HCEC 1CT (cell line): ENCODE measurements at regions not wholly inside any gene's neighbourhood (a gene's known extent, or its start where the extent isn't known, plus 50 kb on each side); places are given as distances from the start of the nearest gene placed in this dataset.
"Not testable (repeated sequence)": the region's sequence is repeated elsewhere in the genome, so short reads cannot be mapped to it uniquely, and the experiment has no call there.

Experiments
- DNase-seq: peaks from one replicate; pipeline ENCODE4 v3.0.0-alpha.2; 2017

GRCh38 chr21:41582866-41583265 is 74.9 kb upstream of the TMPRSS2 start:
- DNase-seq: no peak

- DNase-seq: no peak
These were observed 74.4 kb upstream of the TMPRSS2 start for GRCh38 chr21:41582298-41582840.

- no peak for DNase-seq
These were observed 73.8 kb upstream of the TMPRSS2 start for GRCh38 chr21:41581592-41582228.

DNA sequence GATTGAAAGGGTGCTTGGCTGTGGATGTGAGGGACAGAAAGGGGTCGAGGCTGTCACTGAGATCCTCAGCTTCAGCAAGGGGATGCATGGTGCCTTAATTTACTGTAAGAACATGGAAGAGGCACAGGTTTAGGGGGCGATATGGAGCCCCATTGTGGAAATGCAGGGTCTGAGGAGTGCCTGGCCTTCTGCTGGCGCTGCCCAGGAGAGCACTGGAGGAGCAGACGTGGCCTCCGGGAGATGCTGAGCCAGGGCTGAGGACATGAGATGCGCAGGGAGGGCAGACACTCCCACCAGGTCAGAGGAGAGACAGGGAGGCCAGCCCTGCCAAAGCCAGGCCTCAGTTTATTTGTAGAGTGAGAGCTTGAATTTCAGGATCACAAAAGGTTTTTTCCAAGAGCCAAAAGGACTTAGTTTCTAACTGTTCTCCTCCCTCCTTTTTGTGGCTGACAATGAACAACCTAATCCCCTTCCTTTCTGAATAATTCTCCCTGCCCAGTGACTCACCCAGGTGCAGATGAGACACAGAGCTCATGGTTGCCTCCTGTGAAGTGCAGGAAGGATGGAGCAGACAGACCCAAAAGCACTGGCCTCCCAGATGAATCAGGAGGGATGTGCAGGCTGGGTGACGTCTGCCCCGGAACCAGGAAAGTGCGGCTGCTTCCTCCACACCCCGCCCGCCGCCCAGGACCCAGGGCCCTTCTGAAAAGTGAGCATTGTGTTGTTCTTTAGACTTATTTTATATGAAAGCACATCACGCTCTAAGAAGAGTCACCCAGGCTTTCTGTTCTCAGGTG is 73.0 kb upstream of the TMPRSS2 start:
- no peak for DNase-seq

DNA sequence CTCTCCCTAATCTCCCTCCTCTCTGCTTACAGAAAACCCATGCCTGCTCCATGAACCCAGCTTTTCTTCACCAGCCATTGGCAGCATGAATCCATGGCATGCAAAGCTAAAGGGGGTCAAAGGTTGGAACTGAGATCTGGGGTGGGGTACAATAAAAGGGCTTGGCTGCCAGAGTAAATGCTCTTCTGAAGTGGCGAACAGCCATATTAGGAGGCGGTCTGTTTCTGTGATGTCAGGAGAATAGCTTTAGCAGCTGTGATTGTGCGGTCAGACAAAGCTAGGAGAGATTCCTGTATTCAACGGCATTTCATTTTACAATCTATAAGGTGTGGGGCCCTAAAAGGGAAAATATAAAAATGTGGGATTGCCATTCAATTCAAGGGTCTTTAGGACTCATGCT is 71.7 kb upstream of the TMPRSS2 start:
- no peak for DNase-seq

DNA sequence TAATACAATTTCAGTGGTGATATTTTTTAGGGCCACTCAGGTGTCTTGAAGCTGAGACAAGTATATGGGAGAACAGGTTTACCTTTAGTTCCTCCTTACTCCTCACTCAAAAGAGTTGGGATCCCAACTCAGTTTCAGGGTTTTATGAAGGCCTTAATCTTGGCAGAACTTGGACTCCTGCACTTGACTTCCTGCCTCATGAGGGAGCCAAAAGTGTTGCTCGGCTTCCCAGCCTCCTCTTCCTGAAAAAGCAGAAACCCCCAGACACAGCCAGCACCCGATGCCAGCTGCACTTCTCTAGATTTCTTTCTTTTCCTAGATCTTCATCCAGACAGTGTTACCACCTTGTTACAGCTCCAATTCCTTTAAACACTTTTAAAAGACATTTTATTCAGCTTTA is 70.8 kb upstream of the TMPRSS2 start:
- no peak for DNase-seq

DNA sequence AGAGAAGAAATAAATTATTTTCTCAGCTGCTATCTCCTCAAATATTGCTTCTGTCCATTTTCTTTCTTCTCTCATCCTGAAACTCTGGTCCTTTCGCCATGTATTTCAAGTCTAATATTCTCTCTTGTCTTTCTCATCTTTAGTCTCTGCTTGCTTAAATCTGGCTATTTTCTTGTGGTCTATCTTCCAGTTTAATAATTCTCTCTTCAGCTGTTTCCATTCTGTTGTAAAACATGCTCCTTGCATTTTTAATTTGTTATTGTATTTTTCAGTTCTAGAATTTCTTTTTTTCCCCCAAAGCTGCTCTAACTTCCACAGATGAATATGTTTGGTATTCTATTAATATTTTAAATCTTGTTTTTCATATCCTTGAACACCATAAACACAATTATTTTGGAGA is 70.1 kb upstream of the TMPRSS2 start:
- no peak for DNase-seq

- DNase-seq: no peak
These were observed 68.2 kb upstream of the TMPRSS2 start for GRCh38 chr21:41576013-41576615.

GRCh38 chr21:41573902-41574690 is 66.1 kb upstream of the TMPRSS2 start:
- no peak for DNase-seq

DNA sequence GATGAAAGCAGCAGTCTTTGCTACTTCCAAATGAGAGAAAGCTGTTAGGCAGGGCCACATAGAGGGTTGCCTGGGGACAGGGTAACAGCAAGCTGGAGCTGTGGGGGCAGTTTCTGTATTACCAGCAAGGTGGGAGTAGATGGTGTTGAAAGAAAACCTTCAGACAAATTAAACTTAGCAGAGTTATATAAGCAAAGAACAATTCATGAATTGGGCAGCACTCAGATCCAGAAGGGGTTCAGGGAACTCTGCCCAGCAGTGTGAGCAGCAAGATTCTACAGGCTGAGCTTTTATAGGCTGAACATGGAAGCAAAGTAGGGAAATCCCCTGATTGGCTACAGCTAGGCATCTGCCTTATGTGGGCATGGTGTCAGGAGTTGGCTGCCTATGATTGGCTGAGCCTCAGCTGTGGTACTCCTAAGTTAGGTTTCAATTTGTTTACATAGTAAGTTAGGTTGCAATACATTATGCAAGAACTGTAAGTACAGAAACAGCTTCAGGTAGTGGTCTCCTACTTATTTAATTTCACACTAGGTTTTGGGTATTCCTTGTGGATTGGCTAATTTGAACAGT is 64.1 kb upstream of the TMPRSS2 start:
- no peak for DNase-seq

GRCh38 chr21:41570791-41571355 is 62.9 kb upstream of the TMPRSS2 start:
- no peak for DNase-seq

- DNase-seq: no peak
These were observed 60.8 kb upstream of the TMPRSS2 start for GRCh38 chr21:41568606-41569385.

DNA sequence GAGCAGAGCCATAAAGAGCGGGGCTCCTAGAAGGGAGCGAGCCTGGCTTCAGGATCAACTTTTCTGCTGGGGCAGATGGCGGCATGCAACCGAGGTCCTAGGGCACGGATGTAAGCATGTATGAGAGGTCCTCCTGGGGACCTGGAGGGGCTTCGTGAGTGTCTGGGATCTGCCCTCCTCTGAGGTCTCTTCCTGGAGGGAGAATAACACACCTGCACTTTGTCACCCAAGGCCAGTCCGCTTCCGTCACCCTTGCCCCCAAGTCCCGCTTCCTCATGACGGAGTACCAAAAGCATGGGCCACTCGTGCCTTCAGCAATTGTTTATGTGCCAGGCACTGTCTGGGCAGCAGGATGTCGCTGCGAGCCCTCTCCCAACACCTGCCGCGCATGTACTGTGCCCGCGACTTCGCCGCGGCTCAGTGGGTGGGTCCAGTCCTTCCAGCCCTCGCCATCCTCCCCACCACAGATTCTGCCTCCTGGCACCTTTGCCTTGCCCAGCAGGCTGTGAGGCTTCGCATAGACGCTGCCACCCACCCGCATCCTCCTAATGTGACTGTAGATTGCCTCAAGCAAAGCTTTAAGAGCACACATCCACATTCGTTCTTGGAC is 60.0 kb upstream of the TMPRSS2 start:
- DNase-seq: no peak

GRCh38 chr21:41567237-41567636 is 59.3 kb upstream of the TMPRSS2 start:
- DNase-seq: not testable (repeated sequence)

- DNase-seq: no peak
These were observed 58.6 kb upstream of the TMPRSS2 start for GRCh38 chr21:41566500-41567014.

DNA sequence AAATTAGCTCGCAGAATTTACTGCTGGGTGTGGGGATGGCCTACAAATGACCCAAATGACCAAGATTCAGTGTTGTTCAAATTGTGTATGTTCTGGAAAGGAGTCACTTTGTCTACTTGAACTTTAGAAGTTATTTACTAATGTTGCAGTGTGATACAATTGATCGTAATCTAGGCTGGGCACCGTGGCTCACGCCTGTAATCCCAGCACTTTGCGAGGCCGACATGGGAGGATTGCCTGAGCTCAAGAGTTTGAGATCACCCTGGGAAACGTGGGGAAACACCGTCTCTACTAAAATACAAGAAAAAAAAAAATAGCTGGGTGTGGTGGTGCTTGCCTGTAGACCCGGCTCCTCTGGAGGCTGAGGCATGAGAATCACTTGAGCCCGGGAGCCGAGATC is 57.6 kb upstream of the TMPRSS2 start:
- DNase-seq: no peak

GRCh38 chr21:41564871-41565274 is 56.9 kb upstream of the TMPRSS2 start:
- no peak for DNase-seq

- no peak for DNase-seq
These were observed 54.4 kb upstream of the TMPRSS2 start for GRCh38 chr21:41562101-41563000.

GRCh38 chr21:41561701-41562100 is 53.7 kb upstream of the TMPRSS2 start:
- no peak for DNase-seq

- DNase-seq: no peak
These were observed 52.8 kb upstream of the TMPRSS2 start for GRCh38 chr21:41560661-41561158.
